ENCODE measurements at regions not wholly inside any gene's neighbourhood (a gene's known extent, or its start where the extent isn't known, plus 50 kb on each side); places are given as distances from the start of the nearest gene placed in this dataset.

DNA sequence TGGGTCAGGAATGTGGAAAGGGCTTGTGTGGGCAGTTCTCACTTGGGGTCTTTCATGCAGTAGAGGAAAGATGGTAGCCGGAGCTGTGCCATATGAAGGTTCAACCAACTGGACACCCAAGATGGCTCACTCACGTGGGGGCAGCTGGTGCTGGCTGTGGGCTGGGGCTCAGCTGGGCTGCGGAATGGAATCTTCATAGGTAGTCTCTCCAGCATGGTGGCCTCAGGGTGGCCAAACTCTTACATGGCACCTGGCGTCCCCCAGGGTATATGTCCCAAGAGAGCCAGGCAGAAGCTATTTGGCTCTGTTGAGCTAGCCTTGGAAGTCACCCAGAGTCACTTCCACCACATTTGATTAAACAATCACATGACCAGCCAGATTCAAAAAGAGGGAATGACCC lies 163.1 kb upstream of the KLHL29 start:
- TF ChIP-seq, protein P1, sequence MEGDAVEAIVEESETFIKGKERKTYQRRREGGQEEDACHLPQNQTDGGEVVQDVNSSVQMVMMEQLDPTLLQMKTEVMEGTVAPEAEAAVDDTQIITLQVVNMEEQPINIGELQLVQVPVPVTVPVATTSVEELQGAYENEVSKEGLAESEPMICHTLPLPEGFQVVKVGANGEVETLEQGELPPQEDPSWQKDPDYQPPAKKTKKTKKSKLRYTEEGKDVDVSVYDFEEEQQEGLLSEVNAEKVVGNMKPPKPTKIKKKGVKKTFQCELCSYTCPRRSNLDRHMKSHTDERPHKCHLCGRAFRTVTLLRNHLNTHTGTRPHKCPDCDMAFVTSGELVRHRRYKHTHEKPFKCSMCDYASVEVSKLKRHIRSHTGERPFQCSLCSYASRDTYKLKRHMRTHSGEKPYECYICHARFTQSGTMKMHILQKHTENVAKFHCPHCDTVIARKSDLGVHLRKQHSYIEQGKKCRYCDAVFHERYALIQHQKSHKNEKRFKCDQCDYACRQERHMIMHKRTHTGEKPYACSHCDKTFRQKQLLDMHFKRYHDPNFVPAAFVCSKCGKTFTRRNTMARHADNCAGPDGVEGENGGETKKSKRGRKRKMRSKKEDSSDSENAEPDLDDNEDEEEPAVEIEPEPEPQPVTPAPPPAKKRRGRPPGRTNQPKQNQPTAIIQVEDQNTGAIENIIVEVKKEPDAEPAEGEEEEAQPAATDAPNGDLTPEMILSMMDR (IDR thresholded peaks at IDR 0.05; ENCODE audit: low read depth, low read length) = no peak
- no peak for DNase-seq (ENCODE audit: extremely low read depth, low read depth)

DNA sequence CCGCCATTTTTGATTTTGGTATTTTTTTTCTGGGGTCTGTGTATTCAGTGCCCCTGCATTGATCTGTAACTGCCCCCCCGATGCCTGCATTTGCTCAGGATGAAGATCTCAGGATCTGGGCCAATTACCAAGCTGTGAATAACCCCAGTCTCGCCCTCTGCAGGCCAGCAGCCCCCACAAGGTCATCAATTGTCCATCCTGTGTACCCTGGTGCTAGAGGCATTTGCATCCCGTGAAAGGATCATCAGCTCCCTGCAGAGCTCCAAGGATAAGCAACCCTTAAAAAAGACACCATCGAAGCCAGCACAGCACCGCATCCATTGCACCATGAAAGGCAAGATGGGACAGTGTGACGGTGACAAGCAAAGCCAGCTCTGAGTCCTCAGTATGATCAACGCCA lies 154.1 kb upstream of the KLHL29 start:
- DNase-seq (ENCODE audit: extremely low read depth, low read depth) = no peak
- TF ChIP-seq, protein P1 (IDR thresholded peaks at IDR 0.05; ENCODE audit: low read depth, low read length) = no peak

DNA sequence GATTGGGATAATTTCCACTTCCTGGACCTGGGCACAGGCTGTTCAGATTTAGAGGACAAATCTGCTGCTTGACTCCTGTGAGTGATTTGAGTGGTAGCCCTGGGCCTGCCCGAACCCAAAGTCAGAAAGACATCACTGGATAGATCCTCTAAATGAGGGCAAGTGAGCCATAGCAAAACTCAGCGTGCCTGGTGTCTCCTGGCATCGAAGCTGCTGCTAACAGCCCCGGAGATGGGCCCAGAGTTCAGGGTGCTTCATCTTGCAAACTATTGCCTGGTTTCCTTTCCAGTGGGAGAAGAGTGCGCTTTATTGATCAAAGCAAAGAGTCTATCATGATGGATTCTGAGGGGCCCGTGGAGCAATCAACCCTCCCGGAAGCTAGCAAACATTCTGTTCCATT lies 153.1 kb upstream of the KLHL29 start:
- DNase-seq (ENCODE audit: extremely low read depth, low read depth) = no peak
- TF ChIP-seq, protein P1 (IDR thresholded peaks at IDR 0.05; ENCODE audit: low read depth, low read length) = no peak

DNA sequence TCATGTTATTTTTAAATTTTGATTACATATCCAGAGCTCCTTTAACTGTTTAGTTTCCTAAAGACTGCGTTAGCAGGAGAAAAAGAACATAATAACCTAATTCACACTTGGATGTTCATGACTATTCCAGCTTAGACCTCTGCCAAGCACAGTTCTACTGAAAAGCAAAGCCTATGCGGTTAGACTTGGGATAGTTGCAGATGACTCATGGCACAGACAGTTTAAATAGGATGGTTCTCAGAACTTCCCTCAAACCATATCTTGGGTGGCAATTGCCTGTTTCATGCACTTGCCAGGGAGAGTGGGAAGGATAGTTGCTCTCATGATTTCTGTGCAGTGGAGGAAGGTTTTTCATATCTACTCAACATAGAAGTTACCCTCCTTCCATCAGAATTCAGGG lies 149.7 kb upstream of the KLHL29 start:
- no peak for DNase-seq (ENCODE audit: extremely low read depth, low read depth)
- TF ChIP-seq, protein P1 (IDR thresholded peaks at IDR 0.05; ENCODE audit: low read depth, low read length) = no peak

DNA sequence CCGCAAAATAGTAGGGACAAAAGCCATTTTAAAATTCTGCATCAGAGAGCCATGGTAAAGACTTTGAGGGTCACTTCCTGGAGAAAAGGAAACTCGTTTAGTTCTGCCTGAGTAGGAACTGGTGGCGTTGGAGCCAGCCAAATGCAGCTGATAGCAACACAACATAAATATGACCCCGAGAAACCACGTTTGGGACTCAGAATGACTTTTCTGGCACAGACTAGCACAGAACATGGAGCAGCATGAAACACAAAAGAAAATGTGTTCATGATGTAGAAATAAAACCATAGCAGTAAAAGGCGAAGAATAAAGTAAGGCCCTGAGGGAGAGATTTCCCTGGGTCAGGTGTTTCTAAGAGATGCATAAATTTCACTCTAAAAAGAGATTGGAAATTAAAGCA lies 149.2 kb upstream of the KLHL29 start:
- TF ChIP-seq, protein P1 (IDR thresholded peaks at IDR 0.05; ENCODE audit: low read depth, low read length) = no peak
- DNase-seq (ENCODE audit: extremely low read depth, low read depth) = no peak

DNA sequence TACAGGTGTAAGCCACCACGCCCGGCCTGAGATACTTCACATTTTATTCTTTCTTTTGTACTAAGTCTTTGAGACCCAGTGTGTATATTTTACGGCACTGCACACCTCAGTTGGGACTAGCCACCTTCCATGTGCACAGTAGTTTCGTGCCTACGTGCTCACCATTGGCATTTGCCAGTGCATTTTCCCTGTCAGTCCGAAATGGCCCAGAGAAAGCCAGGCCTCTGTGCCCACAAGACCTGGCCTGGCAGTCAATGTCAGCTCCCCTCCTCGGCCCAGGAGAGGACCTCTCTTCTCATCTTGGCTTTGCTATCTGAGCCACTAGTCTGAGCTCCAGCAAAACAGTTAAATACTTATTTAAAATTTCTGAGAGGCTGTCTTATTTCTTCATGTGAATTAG lies 147.8 kb upstream of the KLHL29 start:
- TF ChIP-seq, protein P1 (IDR thresholded peaks at IDR 0.05; ENCODE audit: low read depth, low read length) = no peak
- no peak for DNase-seq (ENCODE audit: extremely low read depth, low read depth)

DNA sequence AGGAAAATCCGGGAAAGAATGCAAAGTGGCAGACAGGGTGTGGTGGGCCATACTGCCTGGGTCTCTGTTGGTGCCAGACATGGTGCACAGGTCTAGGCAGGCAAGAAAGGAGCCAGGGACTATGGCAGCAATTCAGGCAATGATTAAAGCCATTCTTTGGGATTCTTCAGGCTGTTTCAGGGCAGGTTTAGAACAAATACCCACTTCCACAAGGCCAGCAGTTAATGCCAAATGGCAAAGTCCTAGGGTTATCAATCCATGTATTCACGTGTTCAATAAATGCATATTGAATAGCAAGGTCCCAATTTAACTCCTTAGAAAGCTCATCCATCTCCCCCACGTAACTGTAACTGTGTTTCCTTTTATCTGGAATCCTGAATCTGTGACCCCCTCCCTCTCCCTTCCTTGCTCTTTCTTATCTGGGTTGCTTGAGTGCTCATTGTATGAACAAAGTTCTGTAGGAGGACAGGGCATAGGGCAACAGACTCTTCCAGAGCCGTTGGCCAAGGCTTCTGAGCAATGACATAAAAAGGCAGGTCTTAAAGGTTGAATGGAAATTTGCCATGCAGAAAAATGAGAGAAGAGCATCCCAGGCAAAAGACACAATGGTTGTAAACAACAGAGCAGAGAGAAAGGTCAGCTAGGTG lies 146.8 kb upstream of the KLHL29 start:
- TF ChIP-seq, protein P1 (IDR thresholded peaks at IDR 0.05; ENCODE audit: low read depth, low read length) = no peak
- DNase-seq (ENCODE audit: extremely low read depth, low read depth) = no peak
